ENCODE measurements at regions not wholly inside any gene's neighbourhood (a gene's known extent, or its start where the extent isn't known, plus 50 kb on each side); places are given as distances from the start of the nearest gene placed in this dataset.

- H3K4me3 ChIP-seq = no peak overlapping the region
- no peak for DNase-seq (ENCODE audit: extremely low spot score in 2 of 2)
- H3K27ac ChIP-seq = no peak overlapping the region
- intact Hi-C loops (cut with DNase I) = no loop called here
- H3K27me3 ChIP-seq = no peaks in the 10 kb centered on the region
- H3K9me3 ChIP-seq = no peaks in the 10 kb centered on the region
- no peaks in the 10 kb centered on the region for H3K36me3 ChIP-seq
- TF ChIP-seq CTCF (IDR thresholded peaks at IDR 0.05) (no peak), POLR2AphosphoS5 (IDR thresholded peaks at IDR 0.05; ENCODE audit: insufficient read depth in 1 of 2, low read depth in 1 of 2) (no peak), POLR2A (IDR thresholded peaks at IDR 0.05) (no peak)
- H3K4me1 ChIP-seq = no peaks in the 10 kb centered on the region
Observed at GRCh38 chr11:113634940-113635575, 71.0 kb downstream of the TMPRSS5 start.

GRCh38 chr11:113632981-113633380 lies 73.1 kb downstream of the TMPRSS5 start:
- Histone ChIP-seq H3K36me3 (no peaks in the 10 kb centered on the region), H3K27me3 (no peaks in the 10 kb centered on the region), H3K4me1 (no peaks in the 10 kb centered on the region), H3K4me3 (no peak overlapping the region), H3K27ac (no peak overlapping the region), H3K9me3 (no peaks in the 10 kb centered on the region)
- intact Hi-C loops (cut with DNase I) = no loop called here
- no peak for DNase-seq (ENCODE audit: extremely low spot score in 2 of 2)
- TF ChIP-seq CTCF (IDR thresholded peaks at IDR 0.05) (no peak), POLR2AphosphoS5 (IDR thresholded peaks at IDR 0.05; ENCODE audit: insufficient read depth in 1 of 2, low read depth in 1 of 2) (no peak), POLR2A (IDR thresholded peaks at IDR 0.05) (no peak)

GRCh38 chr11:113629562-113629961 lies 76.5 kb downstream of the TMPRSS5 start:
- H3K27ac ChIP-seq = no peak overlapping the region
- TF ChIP-seq CTCF (IDR thresholded peaks at IDR 0.05) (no peak), POLR2A (IDR thresholded peaks at IDR 0.05) (no peak), POLR2AphosphoS5 (IDR thresholded peaks at IDR 0.05; ENCODE audit: insufficient read depth in 1 of 2, low read depth in 1 of 2) (no peak)
- DNase-seq (ENCODE audit: extremely low spot score in 2 of 2) = no peak
- H3K9me3 ChIP-seq = no peaks in the 10 kb centered on the region
- no peaks in the 10 kb centered on the region for H3K36me3 ChIP-seq
- H3K27me3 ChIP-seq = no peaks in the 10 kb centered on the region
- H3K4me3 ChIP-seq = no peak overlapping the region
- intact Hi-C loops (cut with DNase I) = no loop called here
- no peaks in the 10 kb centered on the region for H3K4me1 ChIP-seq

- no peak for DNase-seq (ENCODE audit: extremely low spot score in 2 of 2)
- no peak overlapping the region for H3K27ac ChIP-seq
- H3K4me1 ChIP-seq = no peaks in the 10 kb centered on the region
- no peaks in the 10 kb centered on the region for H3K36me3 ChIP-seq
- H3K27me3 ChIP-seq = no peaks in the 10 kb centered on the region
- no peak overlapping the region for H3K4me3 ChIP-seq
- TF ChIP-seq POLR2A (IDR thresholded peaks at IDR 0.05) (no peak), CTCF (IDR thresholded peaks at IDR 0.05) (no peak), POLR2AphosphoS5 (IDR thresholded peaks at IDR 0.05; ENCODE audit: insufficient read depth in 1 of 2, low read depth in 1 of 2) (no peak)
- H3K9me3 ChIP-seq = no peaks in the 10 kb centered on the region
- intact Hi-C loops (cut with DNase I) = no loop called here
Observed at GRCh38 chr11:113628912-113629311, 77.2 kb downstream of the TMPRSS5 start.

- no peaks in the 10 kb centered on the region for H3K36me3 ChIP-seq
- no peaks in the 10 kb centered on the region for H3K4me1 ChIP-seq
- TF ChIP-seq CTCF (IDR thresholded peaks at IDR 0.05) = no peak
- no peak for TF ChIP-seq POLR2AphosphoS5 (IDR thresholded peaks at IDR 0.05; ENCODE audit: insufficient read depth in 1 of 2, low read depth in 1 of 2)
- TF ChIP-seq POLR2A (IDR thresholded peaks at IDR 0.05) = no peak
- no peak overlapping the region for H3K27ac ChIP-seq
- no peak overlapping the region for H3K4me3 ChIP-seq
- intact Hi-C loops (cut with DNase I) = no loop called here
- H3K9me3 ChIP-seq = no peaks in the 10 kb centered on the region
- DNase-seq (ENCODE audit: extremely low spot score in 2 of 2) = no peak
- no peaks in the 10 kb centered on the region for H3K27me3 ChIP-seq
Observed at GRCh38 chr11:113627946-113628345, 78.2 kb downstream of the TMPRSS5 start.

Data from vagina (tissue), 2 donors.